ENCODE measurements at regions not wholly inside any gene's neighbourhood (a gene's known extent, or its start where the extent isn't known, plus 50 kb on each side); places are given as distances from the start of the nearest gene placed in this dataset.

GRCh38 chr7:118369987-118370386 lies 145.5 kb downstream of the ANKRD7 start:
- TF ChIP-seq CTCF (IDR thresholded peaks at IDR 0.05) (no peak), EZH2 (IDR thresholded peaks at IDR 0.05; ENCODE audit: borderline replicate concordance, insufficient read depth, low read depth, low read length, poor library complexity, severe bottlenecking) (no peak)
